ENCODE measurements at regions not wholly inside any gene's neighbourhood (a gene's known extent, or its start where the extent isn't known, plus 50 kb on each side); places are given as distances from the start of the nearest gene placed in this dataset.

- H3K4me3 ChIP-seq (ENCODE audit: low read depth, low read length): no peak overlapping the region
- TF ChIP-seq CTCF (IDR thresholded peaks at IDR 0.05; ENCODE audit: low read depth, low read length): no peak
Observed at GRCh38 chr10:29806350-29806788, 171.6 kb upstream of the SVIL start.

- TF ChIP-seq CTCF (IDR thresholded peaks at IDR 0.05; ENCODE audit: low read depth, low read length): no peak
- no peak overlapping the region for H3K4me3 ChIP-seq (ENCODE audit: low read depth, low read length)
Observed at GRCh38 chr10:29805134-29805723, 170.5 kb upstream of the SVIL start.

- no peak for TF ChIP-seq CTCF (IDR thresholded peaks at IDR 0.05; ENCODE audit: low read depth, low read length)
- H3K4me3 ChIP-seq (ENCODE audit: low read depth, low read length): peak overlapping the region; percentile 14; the same call in 1 of the 2 replicates
Observed at GRCh38 chr10:29804025-29804852, 169.5 kb upstream of the SVIL start.

GRCh38 chr10:29802171-29802570, 167.4 kb upstream of the SVIL start:
- TF ChIP-seq CTCF (IDR thresholded peaks at IDR 0.05; ENCODE audit: low read depth, low read length): no peak
- H3K4me3 ChIP-seq (ENCODE audit: low read depth, low read length): no peak overlapping the region

- no peak for TF ChIP-seq CTCF (IDR thresholded peaks at IDR 0.05; ENCODE audit: low read depth, low read length)
Observed at GRCh38 chr10:29798921-29799690, 164.3 kb upstream of the SVIL start.

GRCh38 chr10:29797616-29798015, 162.8 kb upstream of the SVIL start:
- no peak for TF ChIP-seq CTCF (IDR thresholded peaks at IDR 0.05; ENCODE audit: low read depth, low read length)

More at GRCh38 chr10:29798921-29799690, 164.3 kb upstream of the SVIL start:
- no peak overlapping the region for H3K4me3 ChIP-seq (ENCODE audit: low read depth, low read length)

More at GRCh38 chr10:29797616-29798015, 162.8 kb upstream of the SVIL start:
- H3K4me3 ChIP-seq (ENCODE audit: low read depth, low read length): no peak overlapping the region

Measured in WI38 (cell line).